ENCODE measurements at regions not wholly inside any gene's neighbourhood (a gene's known extent, or its start where the extent isn't known, plus 50 kb on each side); places are given as distances from the start of the nearest gene placed in this dataset.

GRCh38 chr21:25343774-25344545 lies 263.3 kb downstream of the MRPL39 start:
- Histone ChIP-seq H3K4me3 (ENCODE audit: low read depth in 1 of 2, low read length in 2 of 2) (no peak overlapping the region), H3K27ac (ENCODE audit: low read length) (no peak overlapping the region), H3K36me3 (ENCODE audit: insufficient read depth, low read length) (no peaks in the 10 kb centered on the region), H3K4me1 (ENCODE audit: insufficient read depth, low read length) (no peaks in the 10 kb centered on the region), H3K9me3 (ENCODE audit: insufficient read depth, low read length, severe bottlenecking) (no peaks in the 10 kb centered on the region), H3K79me2 (ENCODE audit: insufficient read depth, low read length) (no peaks in the 10 kb centered on the region), H4K20me1 (ENCODE audit: insufficient read depth, low read length) (no peaks in the 10 kb centered on the region), H3K27me3 (ENCODE audit: insufficient read depth, low read length, poor library complexity) (no peaks in the 10 kb centered on the region), H3K9ac (ENCODE audit: low read depth, low read length) (no peak overlapping the region), H3K4me2 (ENCODE audit: insufficient read depth, low read length) (no peak overlapping the region), H2AFZ (ENCODE audit: low read depth, low read length) (no peak overlapping the region)
- TF ChIP-seq CTCF (IDR thresholded peaks at IDR 0.05; ENCODE audit: borderline replicate concordance, extremely low read depth, low read length, poor library complexity, severe bottlenecking) (no peak), EZH2 (IDR thresholded peaks at IDR 0.05; ENCODE audit: borderline replicate concordance, low read depth, low read length, severe bottlenecking) (no peak)
- no peak for DNase-seq
- no peak for ATAC-seq (ENCODE audit: insufficient read depth, low read depth)

- H4K20me1 ChIP-seq (ENCODE audit: insufficient read depth, low read length) = no peaks in the 10 kb centered on the region
- no peak overlapping the region for H3K4me2 ChIP-seq (ENCODE audit: insufficient read depth, low read length)
- no peaks in the 10 kb centered on the region for H3K36me3 ChIP-seq (ENCODE audit: insufficient read depth, low read length)
- no peak overlapping the region for H3K4me3 ChIP-seq (ENCODE audit: low read depth in 1 of 2, low read length in 2 of 2)
- no peak overlapping the region for H3K27ac ChIP-seq (ENCODE audit: low read length)
- no peak overlapping the region for H2AFZ ChIP-seq (ENCODE audit: low read depth, low read length)
- no peaks in the 10 kb centered on the region for H3K9me3 ChIP-seq (ENCODE audit: insufficient read depth, low read length, severe bottlenecking)
- no peak for TF ChIP-seq CTCF (IDR thresholded peaks at IDR 0.05; ENCODE audit: borderline replicate concordance, extremely low read depth, low read length, poor library complexity, severe bottlenecking)
- TF ChIP-seq EZH2 (IDR thresholded peaks at IDR 0.05; ENCODE audit: borderline replicate concordance, low read depth, low read length, severe bottlenecking) = no peak
- no peaks in the 10 kb centered on the region for H3K4me1 ChIP-seq (ENCODE audit: insufficient read depth, low read length)
- no peaks in the 10 kb centered on the region for H3K79me2 ChIP-seq (ENCODE audit: insufficient read depth, low read length)
- DNase-seq (no peak), ATAC-seq (ENCODE audit: insufficient read depth, low read depth) (no peak)
- H3K9ac ChIP-seq (ENCODE audit: low read depth, low read length) = no peak overlapping the region
- H3K27me3 ChIP-seq (ENCODE audit: insufficient read depth, low read length, poor library complexity) = no peaks in the 10 kb centered on the region
Observed at GRCh38 chr21:25342816-25343215, 264.5 kb downstream of the MRPL39 start.

GRCh38 chr21:25341981-25342380 lies 265.3 kb downstream of the MRPL39 start:
- H3K36me3 ChIP-seq (ENCODE audit: insufficient read depth, low read length) = no peaks in the 10 kb centered on the region
- no peaks in the 10 kb centered on the region for H4K20me1 ChIP-seq (ENCODE audit: insufficient read depth, low read length)
- no peaks in the 10 kb centered on the region for H3K4me1 ChIP-seq (ENCODE audit: insufficient read depth, low read length)
- no peaks in the 10 kb centered on the region for H3K9me3 ChIP-seq (ENCODE audit: insufficient read depth, low read length, severe bottlenecking)
- no peak overlapping the region for H3K27ac ChIP-seq (ENCODE audit: low read length)
- no peak for ATAC-seq (ENCODE audit: insufficient read depth, low read depth)
- no peaks in the 10 kb centered on the region for H3K79me2 ChIP-seq (ENCODE audit: insufficient read depth, low read length)
- DNase-seq = no peak
- no peak overlapping the region for H3K4me3 ChIP-seq (ENCODE audit: low read depth in 1 of 2, low read length in 2 of 2)
- H3K4me2 ChIP-seq (ENCODE audit: insufficient read depth, low read length) = no peak overlapping the region
- H3K9ac ChIP-seq (ENCODE audit: low read depth, low read length) = no peak overlapping the region
- H3K27me3 ChIP-seq (ENCODE audit: insufficient read depth, low read length, poor library complexity) = no peaks in the 10 kb centered on the region
- TF ChIP-seq CTCF (IDR thresholded peaks at IDR 0.05; ENCODE audit: borderline replicate concordance, extremely low read depth, low read length, poor library complexity, severe bottlenecking) = no peak
- no peak for TF ChIP-seq EZH2 (IDR thresholded peaks at IDR 0.05; ENCODE audit: borderline replicate concordance, low read depth, low read length, severe bottlenecking)
- no peak overlapping the region for H2AFZ ChIP-seq (ENCODE audit: low read depth, low read length)

Measured in DND-41 (cell line).